ENCODE measurements at regions not wholly inside any gene's neighbourhood (a gene's known extent, or its start where the extent isn't known, plus 50 kb on each side); places are given as distances from the start of the nearest gene placed in this dataset.
A peak's percentile ranks its signal among the peaks of the same experiment; 100 is the strongest.

DNA sequence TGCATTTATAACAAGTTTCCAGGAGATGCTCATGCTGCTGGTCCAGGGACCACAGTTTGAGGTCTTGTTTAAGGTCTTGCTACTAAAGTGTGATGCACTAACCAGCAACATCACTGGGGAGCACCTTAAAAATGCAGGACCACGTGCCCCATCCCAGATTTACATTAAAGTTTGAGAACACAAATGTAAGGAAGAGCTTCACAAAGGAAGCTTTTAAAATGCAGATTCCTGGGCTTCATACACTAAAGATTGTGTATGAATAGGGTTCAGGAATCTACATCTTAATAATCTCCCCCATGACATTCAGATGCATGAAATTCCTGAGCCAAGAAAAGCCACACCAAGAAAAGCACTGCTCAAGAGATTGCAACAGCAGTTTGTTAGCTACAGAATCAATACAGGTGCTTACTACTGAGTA, 235.3 kb upstream of the TANK start:
- no peak overlapping the region for H3K4me3 ChIP-seq (ENCODE audit: low read depth, low read length)
- in situ Hi-C loops (cut with HindIII; ENCODE audit: low sequenced_read_pairs) = no loop called here
- TF ChIP-seq, protein P1, sequence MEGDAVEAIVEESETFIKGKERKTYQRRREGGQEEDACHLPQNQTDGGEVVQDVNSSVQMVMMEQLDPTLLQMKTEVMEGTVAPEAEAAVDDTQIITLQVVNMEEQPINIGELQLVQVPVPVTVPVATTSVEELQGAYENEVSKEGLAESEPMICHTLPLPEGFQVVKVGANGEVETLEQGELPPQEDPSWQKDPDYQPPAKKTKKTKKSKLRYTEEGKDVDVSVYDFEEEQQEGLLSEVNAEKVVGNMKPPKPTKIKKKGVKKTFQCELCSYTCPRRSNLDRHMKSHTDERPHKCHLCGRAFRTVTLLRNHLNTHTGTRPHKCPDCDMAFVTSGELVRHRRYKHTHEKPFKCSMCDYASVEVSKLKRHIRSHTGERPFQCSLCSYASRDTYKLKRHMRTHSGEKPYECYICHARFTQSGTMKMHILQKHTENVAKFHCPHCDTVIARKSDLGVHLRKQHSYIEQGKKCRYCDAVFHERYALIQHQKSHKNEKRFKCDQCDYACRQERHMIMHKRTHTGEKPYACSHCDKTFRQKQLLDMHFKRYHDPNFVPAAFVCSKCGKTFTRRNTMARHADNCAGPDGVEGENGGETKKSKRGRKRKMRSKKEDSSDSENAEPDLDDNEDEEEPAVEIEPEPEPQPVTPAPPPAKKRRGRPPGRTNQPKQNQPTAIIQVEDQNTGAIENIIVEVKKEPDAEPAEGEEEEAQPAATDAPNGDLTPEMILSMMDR (IDR thresholded peaks at IDR 0.05; ENCODE audit: low read depth, low read length, missing control alignments) = no peak
- no peak for DNase-seq (ENCODE audit: low read depth)

DNA sequence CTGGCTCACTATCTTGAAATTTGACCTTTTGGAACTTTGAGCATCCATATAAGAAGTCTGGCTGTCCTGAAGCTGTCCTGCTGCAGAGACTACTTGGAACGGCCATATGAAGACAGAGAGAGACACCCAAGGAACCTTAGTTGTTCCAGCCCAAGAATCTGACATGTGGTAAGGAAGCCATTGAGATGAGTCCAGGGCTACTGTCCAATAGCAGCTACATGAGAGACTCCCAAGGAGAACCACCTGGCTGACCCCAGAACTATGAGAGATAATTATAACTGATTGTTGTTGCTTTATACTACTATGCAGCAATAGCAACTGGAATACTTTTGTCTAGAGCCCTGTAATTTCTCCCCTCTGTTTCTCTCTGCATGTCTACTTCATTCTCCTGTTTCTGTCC, 234.3 kb upstream of the TANK start:
- no peak for DNase-seq (ENCODE audit: low read depth)
- in situ Hi-C loops (cut with HindIII; ENCODE audit: low sequenced_read_pairs) = no loop called here
- TF ChIP-seq, protein P1 (IDR thresholded peaks at IDR 0.05; ENCODE audit: low read depth, low read length, missing control alignments) = no peak

GRCh38 chr2:160927324-160927723, 232.9 kb upstream of the TANK start:
- no peak overlapping the region for H3K4me3 ChIP-seq (ENCODE audit: low read depth, low read length)
- in situ Hi-C loops (cut with HindIII; ENCODE audit: low sequenced_read_pairs) = no loop called here
- DNase-seq (ENCODE audit: low read depth) = no peak
- TF ChIP-seq, protein P1 (IDR thresholded peaks at IDR 0.05; ENCODE audit: low read depth, low read length, missing control alignments) = no peak

More for the DNA sequence above, 234.3 kb upstream of the TANK start:
- H3K4me3 ChIP-seq (ENCODE audit: low read depth, low read length) = no peak overlapping the region

GRCh38 chr2:160928854-160929301, 231.3 kb upstream of the TANK start:
- TF ChIP-seq, protein P1 (IDR thresholded peaks at IDR 0.05; ENCODE audit: low read depth, low read length, missing control alignments) = no peak
- H3K4me3 ChIP-seq (ENCODE audit: low read depth, low read length) = no peak overlapping the region
- peak; percentile 92 for DNase-seq (ENCODE audit: low read depth)
- in situ Hi-C loops (cut with HindIII; ENCODE audit: low sequenced_read_pairs) = no loop called here

GRCh38 chr2:160931531-160931930, 228.7 kb upstream of the TANK start:
- H3K4me3 ChIP-seq (ENCODE audit: low read depth, low read length) = no peak overlapping the region
- no peak for DNase-seq (ENCODE audit: low read depth)
- TF ChIP-seq, protein P1 (IDR thresholded peaks at IDR 0.05; ENCODE audit: low read depth, low read length, missing control alignments) = no peak
- in situ Hi-C loops (cut with HindIII; ENCODE audit: low sequenced_read_pairs) = no loop called here

GRCh38 chr2:160932960-160933359, 227.3 kb upstream of the TANK start:
- H3K4me3 ChIP-seq (ENCODE audit: low read depth, low read length) = no peak overlapping the region
- in situ Hi-C loops (cut with HindIII; ENCODE audit: low sequenced_read_pairs) = no loop called here
- TF ChIP-seq, protein P1 (IDR thresholded peaks at IDR 0.05; ENCODE audit: low read depth, low read length, missing control alignments) = no peak
- no peak for DNase-seq (ENCODE audit: low read depth)

- DNase-seq (ENCODE audit: low read depth) = no peak
- in situ Hi-C loops (cut with HindIII; ENCODE audit: low sequenced_read_pairs) = no loop called here
- H3K4me3 ChIP-seq (ENCODE audit: low read depth, low read length) = no peak overlapping the region
- TF ChIP-seq, protein P1 (IDR thresholded peaks at IDR 0.05; ENCODE audit: low read depth, low read length, missing control alignments) = no peak
Measured at GRCh38 chr2:160934263-160934662, 226.0 kb upstream of the TANK start.

Measured in astrocyte of the cerebellum (primary cell).